HCT116 (cell line): ENCODE measurements at regions not wholly inside any gene's neighbourhood (a gene's known extent, or its start where the extent isn't known, plus 50 kb on each side); places are given as distances from the start of the nearest gene placed in this dataset.

Experiments
- ATAC-seq: fragments of 200-7000 bp; cut with Tn5 transposase; 2 replicates; pipeline ENCODE4 v1.9.1; 2020; ENCODE audit warnings: mild to moderate bottlenecking, moderate library complexity
- BruUV-seq: library from RNA; stranded (reverse); fragments of 400-500 nt; replicated peaks from 2 replicates; lab custom pipeline; 2021; lab: Mats Ljungman, UMichigan
- CTCF ChIA-PET: fragments of 300-600 bp; sonication (Branson Sonifier 250); formaldehyde crosslinking; loops from one replicate; lab custom pipeline; 2021; ENCODE audit warnings: antibody characterized with exemption; lab: Charles Lee
- POLR2A ChIA-PET: fragments of 300-600, 350-600 bp; sonication (Branson Sonifier 250); formaldehyde crosslinking; loops from one replicate; lab custom pipeline; 2021; ENCODE audit warnings: antibody characterized with exemption; lab: Charles Lee
- RAD21 ChIA-PET, 2 experiments: fragments of 300-600 bp; sonication (Branson Sonifier 250); formaldehyde crosslinking; loops; one replicate each; lab custom pipeline; 2023; ENCODE audit warnings: low total read pairs in 2 of 2; ENCODE audit not compliant: uncharacterized antibody in 2 of 2, unreplicated experiment in 2 of 2, low non-redundant PET in 1 of 2; lab: Charles Lee
- DNase-seq: peaks from one replicate; pipeline ENCODE4 v3.0.0-alpha.2; 2010; ENCODE audit warnings: low read depth, low spot score
- H2AFZ ChIP-seq: fragments of 200-600 bp; shearing (Covaris generic), sonication (generic); 2 replicates; pipeline ENCODE4 v1.6.1; 2017; ENCODE audit warnings: low read depth, mixed run types, mixed read lengths, antibody characterized with exemption, low read length; ENCODE audit not compliant: poor library complexity, severe bottlenecking
- H3K27ac ChIP-seq: 2 replicates; pipeline ENCODE4 v1.5.1; 2012; ENCODE audit warnings: low read depth, low read length
- H3K27me3 ChIP-seq: fragments of 200-600 bp; sonication (generic); 2 replicates; pipeline ENCODE4 v1.6.1; 2016; ENCODE audit warnings: mixed run types, low read length, mixed read lengths; ENCODE audit not compliant: insufficient read depth
- H3K36me3 ChIP-seq, 2 experiments: fragments of 200-500 bp in 1 of 2; fragments of 200-600 bp in 1 of 2; sonication (Bioruptor generic) in 1 of 2; sonication (generic) in 1 of 2; 2 replicates each; pipeline versions ENCODE4 v1.5.1 to v1.6.1; 2014 to 2016; ENCODE audit warnings: low read length in 2 of 2, inconsistent platforms in 1 of 2, mixed read lengths in 1 of 2, mixed run types in 1 of 2; ENCODE audit not compliant: insufficient read depth in 2 of 2, control insufficient read depth in 1 of 2
- H3K4me1 ChIP-seq, 2 experiments: fragments of 200-600 bp in 1 of 2; sonication (generic) in 1 of 2; 2 replicates each; pipeline versions ENCODE4 v1.5.1 to v1.6.1; 2012 to 2017; ENCODE audit warnings: low read length in 2 of 2, inconsistent platforms in 1 of 2, mild to moderate bottlenecking in 1 of 2, mixed read lengths in 1 of 2, mixed run types in 1 of 2, moderate library complexity in 1 of 2; ENCODE audit not compliant: insufficient read depth in 2 of 2, control insufficient read depth in 1 of 2
- H3K4me2 ChIP-seq: fragments of 200-600 bp; sonication (generic); 2 replicates; pipeline ENCODE4 v1.6.1; 2017; ENCODE audit warnings: mixed run types, low read length, mixed read lengths
- H3K4me3 ChIP-seq, 2 experiments: fragments of 200-600 bp in 1 of 2; sonication (generic) in 1 of 2; replicated peaks in 1 of 2; 2 replicates each; pipeline ENCODE4 v1.5.1; 2011 to 2016; ENCODE audit warnings: low read length in 2 of 2, control low read depth in 1 of 2, low read depth in 1 of 2, mild to moderate bottlenecking in 1 of 2, mixed read lengths in 1 of 2, mixed run types in 1 of 2
- H3K79me2 ChIP-seq: fragments of 200-600 bp; sonication (generic); 2 replicates; pipeline ENCODE4 v1.6.1; 2017; ENCODE audit warnings: mild to moderate bottlenecking, mixed run types, low read length, moderate library complexity, mixed read lengths; ENCODE audit not compliant: insufficient read depth
- H3K9ac ChIP-seq: fragments of 200-600 bp; sonication (generic); 2 replicates; pipeline ENCODE4 v1.6.1; 2016; ENCODE audit warnings: low read length, mixed read lengths
- H3K9me2 ChIP-seq: fragments of 200-600 bp; sonication (generic), shearing (Covaris generic); 2 replicates; pipeline ENCODE4 v1.6.1; 2017; ENCODE audit warnings: mixed run types, mild to moderate bottlenecking, moderate library complexity; ENCODE audit not compliant: insufficient read depth
- H3K9me3 ChIP-seq, 2 experiments: fragments of 200-500 bp in 1 of 2; fragments of 200-600 bp in 1 of 2; sonication (Bioruptor generic) in 1 of 2; sonication (generic) in 1 of 2; 2 replicates each; pipeline ENCODE4 v1.6.1; 2014 to 2017; ENCODE audit warnings: low read length in 2 of 2, mixed read lengths in 2 of 2, inconsistent platforms in 1 of 2, low read depth in 1 of 2, mild to moderate bottlenecking in 1 of 2, mixed run types in 1 of 2, moderate library complexity in 1 of 2; ENCODE audit not compliant: control insufficient read depth in 1 of 2, insufficient read depth in 1 of 2
- H4K20me1 ChIP-seq: fragments of 200-600 bp; sonication (generic), shearing (Covaris generic); 2 replicates; pipeline ENCODE4 v1.6.1; 2017; ENCODE audit warnings: mixed run types, mild to moderate bottlenecking, moderate library complexity; ENCODE audit not compliant: insufficient read depth
- ATF3 ChIP-seq: IDR thresholded peaks from 2 replicates; pipeline ENCODE4 v1.6.1; 2012
- CBX3 ChIP-seq: IDR thresholded peaks from 2 replicates; pipeline ENCODE4 v1.6.1; 2012; ENCODE audit warnings: low read depth
- EGR1 ChIP-seq: IDR thresholded peaks from 2 replicates; pipeline ENCODE4 v1.6.1; 2012; ENCODE audit warnings: low read depth
- ELF1 ChIP-seq: IDR thresholded peaks from 2 replicates; pipeline ENCODE4 v1.6.1; 2012; ENCODE audit warnings: low read depth, borderline replicate concordance
- EZH2 ChIP-seq: fragments of 200-600 bp; sonication (generic); IDR thresholded peaks from 2 replicates; pipeline ENCODE4 v1.6.1; 2017; ENCODE audit warnings: antibody characterized with exemption, mixed run types
- FOSL1 ChIP-seq: IDR thresholded peaks from 2 replicates; pipeline ENCODE4 v1.6.1; 2012; ENCODE audit warnings: low read depth
- JUND ChIP-seq: IDR thresholded peaks from 2 replicates; pipeline ENCODE4 v1.6.1; 2012
- POLR2A ChIP-seq: IDR thresholded peaks from 2 replicates; pipeline ENCODE4 v1.7.0; 2011; ENCODE audit warnings: borderline replicate concordance; ENCODE audit not compliant: insufficient read depth, insufficient read length; ENCODE audit errors: extremely low read depth
- RAD21 ChIP-seq: IDR thresholded peaks from 2 replicates; pipeline ENCODE4 v1.6.1; 2012; ENCODE audit warnings: low read depth, mild to moderate bottlenecking
- REST ChIP-seq: IDR thresholded peaks from 2 replicates; pipeline ENCODE4 v1.6.1; 2012; ENCODE audit warnings: low read depth
- SIN3A ChIP-seq: IDR thresholded peaks from 2 replicates; pipeline ENCODE4 v1.6.1; 2012; ENCODE audit warnings: low read depth
- SP1 ChIP-seq: IDR thresholded peaks from 2 replicates; pipeline ENCODE4 v1.6.1; 2012; ENCODE audit warnings: low read depth
- SRF ChIP-seq: IDR thresholded peaks from 2 replicates; pipeline ENCODE4 v1.6.1; 2012; ENCODE audit warnings: low read depth
- YY1 ChIP-seq: IDR thresholded peaks from 2 replicates; pipeline ENCODE4 v1.6.1; 2011; ENCODE audit warnings: low read length, low read depth, moderate library complexity, mild to moderate bottlenecking; ENCODE audit not compliant: insufficient replicate concordance; ENCODE audit errors: extremely low read depth
- ZBTB33 ChIP-seq: IDR thresholded peaks from 2 replicates; pipeline ENCODE4 v1.6.1; 2011; ENCODE audit warnings: mild to moderate bottlenecking, low read length, moderate library complexity; ENCODE audit not compliant: insufficient replicate concordance; ENCODE audit errors: extremely low read depth
- ZFX ChIP-seq: fragments of 450-650 bp; IDR thresholded peaks from 2 replicates; pipeline ENCODE4 v1.6.1; 2017
- ZNF274 ChIP-seq: fragments of 200-500 bp; sonication (Bioruptor generic); IDR thresholded peaks from 2 replicates; pipeline ENCODE4 v1.6.1; 2014; ENCODE audit warnings: mild to moderate bottlenecking, low read depth, low read length, inconsistent platforms
- intact Hi-C: fragments of 100-400 bp; cut with micrococcal nuclease; formaldehyde crosslinking; loops from 2 replicates; pipeline ENCODE4 v1.10.0; 2022
- TF ChIP-seq, protein P1 (sequence below): IDR thresholded peaks from 2 replicates; pipeline ENCODE4 v1.6.1; 2012

DNA sequence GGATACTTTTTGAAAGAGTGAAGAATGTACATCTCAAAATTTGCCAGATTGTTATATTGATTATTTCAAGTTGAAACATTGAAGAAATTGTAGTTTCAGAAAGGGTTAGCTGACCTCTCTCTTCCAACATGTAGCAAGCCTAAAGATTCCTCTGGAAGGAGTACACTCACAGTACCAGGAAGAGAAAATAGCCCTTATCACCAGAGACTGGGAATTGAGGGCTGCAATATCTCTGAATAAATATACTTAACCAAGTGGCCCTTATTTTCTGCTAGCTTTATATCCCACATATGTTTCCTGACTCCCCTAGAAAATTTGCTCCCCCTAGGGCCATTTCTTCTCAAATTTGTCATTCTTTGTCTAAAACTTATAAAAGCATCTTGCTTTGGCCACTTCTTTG lies 332.2 kb downstream of the GASK1B start:
- ChIA-PET POLR2A (no interaction called here), CTCF (no interaction called here), RAD21 (no interaction called here)
- intact Hi-C loops = no loop called here
- Histone ChIP-seq H3K9me2 (no peaks in the 10 kb centered on the region), H3K4me2 (no peak overlapping the region), H3K4me1 (no peaks in the 10 kb centered on the region), H3K4me3 (no peak overlapping the region), H3K79me2 (no peaks in the 10 kb centered on the region), H3K9ac (no peak overlapping the region), H3K36me3 (no peaks in the 10 kb centered on the region), H3K27ac (no peak overlapping the region), H3K9me3 (no peaks in the 10 kb centered on the region), H3K27me3 (no peaks in the 10 kb centered on the region), H4K20me1 (no peaks in the 10 kb centered on the region), H2AFZ (no peak overlapping the region)
- ATAC-seq (no peak), DNase-seq (no peak)
- no TSS peak for BruUV-seq
- TF ChIP-seq CBX3 = no peak
- TF ChIP-seq SIN3A = no peak
- no peak for TF ChIP-seq POLR2A

DNA sequence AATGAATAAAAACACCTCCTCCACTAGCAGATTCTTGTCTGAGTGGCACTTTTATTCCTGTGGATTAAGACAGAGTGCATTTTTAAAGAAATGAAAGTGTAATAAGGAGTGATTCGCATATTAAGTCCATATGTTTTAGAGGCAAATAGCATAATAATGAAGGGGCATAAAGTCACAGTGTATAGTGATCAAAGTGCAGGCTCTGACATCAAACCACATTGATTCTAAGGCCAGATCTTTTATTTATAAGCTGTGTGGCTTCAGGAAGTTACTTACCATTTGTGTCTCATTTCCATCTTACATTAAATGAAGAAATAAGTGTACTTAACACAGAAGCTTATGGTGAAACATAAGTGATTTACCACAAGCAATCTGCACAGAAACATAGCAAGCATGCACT lies 332.8 kb downstream of the GASK1B start:
- RAD21 ChIA-PET = no interaction called here
- Histone ChIP-seq H3K9me2 (no peaks in the 10 kb centered on the region), H3K79me2 (no peaks in the 10 kb centered on the region), H3K9me3 (no peaks in the 10 kb centered on the region), H3K4me3 (no peak overlapping the region), H3K27me3 (no peaks in the 10 kb centered on the region), H2AFZ (no peak overlapping the region), H3K4me2 (no peak overlapping the region), H3K4me1 (no peaks in the 10 kb centered on the region), H3K27ac (no peak overlapping the region), H3K9ac (no peak overlapping the region), H4K20me1 (no peaks in the 10 kb centered on the region), H3K36me3 (no peaks in the 10 kb centered on the region)
- DNase-seq (no peak), ATAC-seq (no peak)
- intact Hi-C loops = no loop called here
- CTCF ChIA-PET = no interaction called here
- POLR2A ChIA-PET = no interaction called here
- no TSS peak for BruUV-seq
- TF ChIP-seq FOSL1 (no peak), ELF1 (no peak), YY1 (no peak), SIN3A (no peak), ZBTB33 (no peak), ZNF274 (no peak), EZH2 (no peak), EGR1 (no peak), REST (no peak), SRF (no peak), JUND (no peak), ZFX (no peak), CBX3 (no peak), ATF3 (no peak), RAD21 (no peak), SP1 (no peak)
- TF ChIP-seq, protein P1, sequence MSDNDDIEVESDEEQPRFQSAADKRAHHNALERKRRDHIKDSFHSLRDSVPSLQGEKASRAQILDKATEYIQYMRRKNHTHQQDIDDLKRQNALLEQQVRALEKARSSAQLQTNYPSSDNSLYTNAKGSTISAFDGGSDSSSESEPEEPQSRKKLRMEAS = no peak
